K562 (cell line): ENCODE measurements at regions not wholly inside any gene's neighbourhood (a gene's known extent, or its start where the extent isn't known, plus 50 kb on each side); places are given as distances from the start of the nearest gene placed in this dataset.

Experiments used
- AFF4 ChIP-seq: sonication (generic); formaldehyde crosslinking; IDR thresholded peaks from 2 replicates; pipeline ENCODE4 v1.8.0; 2023; ENCODE audit warnings: mild to moderate bottlenecking, missing genetic modification reagents
- CTBP1 ChIP-seq: fragments of 450-650 bp; IDR thresholded peaks from 2 replicates; pipeline ENCODE4 v1.6.1; 2016; ENCODE audit warnings: borderline replicate concordance
- ETS2 ChIP-seq: IDR thresholded peaks from 2 replicates; pipeline ENCODE4 v1.6.1; 2016; ENCODE audit warnings: borderline replicate concordance, missing genetic modification characterization, mild to moderate bottlenecking, moderate library complexity, missing compliant biosample characterization; ENCODE audit not compliant: poor library complexity, severe bottlenecking
- GTF3C2 ChIP-seq: IDR thresholded peaks from 3 replicates; pipeline ENCODE4 v1.6.1; 2011; ENCODE audit warnings: borderline replicate concordance, mild to moderate bottlenecking, moderate library complexity; ENCODE audit not compliant: insufficient read length; ENCODE audit errors: extremely low read depth
- HBP1 ChIP-seq: fragments of 450-650 bp; formaldehyde crosslinking; IDR thresholded peaks from 2 replicates; pipeline ENCODE4 v1.4.0; 2022; ENCODE audit warnings: missing genetic modification characterization
- HEY1 ChIP-seq: fragments of 250-450 bp; sonication (Bioruptor Pico); IDR thresholded peaks from 2 replicates; pipeline ENCODE4 v1.5.0; 2020; ENCODE audit warnings: mild to moderate bottlenecking, moderate library complexity, borderline replicate concordance
- LEF1 ChIP-seq: fragments of 450-650 bp; IDR thresholded peaks from 2 replicates; pipeline ENCODE4 v1.6.1; 2016; ENCODE audit warnings: mild to moderate bottlenecking
- MNT ChIP-seq, 2 experiments: fragments of 450-650 bp; conservative IDR thresholded peaks; 2 replicates each; pipeline ENCODE4 v1.6.1; 2017; ENCODE audit warnings: mild to moderate bottlenecking in 2 of 2, moderate library complexity in 2 of 2
- POU5F1 ChIP-seq: fragments of 150-350 bp; IDR thresholded peaks from 2 replicates; pipeline ENCODE4 v1.6.1; 2014; ENCODE audit warnings: borderline replicate concordance, low read length, low read depth, mild to moderate bottlenecking; ENCODE audit not compliant: partially characterized antibody
- RBM14 ChIP-seq: fragments of 200-400 bp; formaldehyde crosslinking; IDR thresholded peaks from 2 replicates; pipeline ENCODE4 v1.6.1; 2018; ENCODE audit warnings: low read depth, mild to moderate bottlenecking, low read length, moderate library complexity, borderline replicate concordance; ENCODE audit not compliant: insufficient read depth
- SOX6 ChIP-seq: fragments of 450-650 bp; IDR thresholded peaks from 2 replicates; pipeline ENCODE4 v1.6.1; 2014; ENCODE audit warnings: mild to moderate bottlenecking
- STAT5B ChIP-seq: fragments of 250-450 bp; sonication (Bioruptor Pico); IDR thresholded peaks from 2 replicates; pipeline ENCODE4 v1.8.0; 2021; ENCODE audit warnings: mild to moderate bottlenecking, inconsistent platforms
- TAL1 ChIP-seq: fragments of 450-650 bp; IDR thresholded peaks from 2 replicates; pipeline ENCODE4 v1.6.1; 2016; ENCODE audit warnings: mild to moderate bottlenecking
- TCFL5 ChIP-seq: fragments of 250-450 bp; sonication (Bioruptor Pico); conservative IDR thresholded peaks from 2 replicates; pipeline ENCODE4 v1.6.1; 2021; ENCODE audit warnings: mild to moderate bottlenecking, moderate library complexity, matching md5 sums
- ZBTB7A ChIP-seq: IDR thresholded peaks from 2 replicates; pipeline ENCODE4 v1.6.1; 2011; ENCODE audit warnings: low read depth, mild to moderate bottlenecking, low read length, moderate library complexity, borderline replicate concordance; ENCODE audit not compliant: control insufficient read depth
- ZC3H8 ChIP-seq: fragments of 450-650 bp; IDR thresholded peaks from 2 replicates; pipeline ENCODE4 v1.6.1; 2017
- ZNF133 ChIP-seq: fragments of 250-450 bp; sonication (Bioruptor Pico); IDR thresholded peaks from 2 replicates; pipeline ENCODE4 v1.4.0; 2020; ENCODE audit warnings: mild to moderate bottlenecking
- ZNF511 ChIP-seq: sonication (generic); formaldehyde crosslinking; IDR thresholded peaks from 2 replicates; pipeline ENCODE4 v1.8.0; 2022; ENCODE audit warnings: mild to moderate bottlenecking, missing genetic modification reagents
- ZNF717 ChIP-seq: fragments of 250-450 bp; sonication (Bioruptor Pico); IDR thresholded peaks from 2 replicates; pipeline ENCODE4 v1.5.0; 2021

GRCh38 chr2:65918760-65919187, 486.4 kb upstream of the SPRED2 start (continued):
- TF ChIP-seq GTF3C2 (no peak), POU5F1 (no peak), SOX6 (no peak), LEF1 (0 out of 2 replicates have a peak, but pooled peaks have one; percentile 48), ZNF717 (no peak), STAT5B (CRISPR knock-in tag) (no peak), RBM14 (no peak), MNT (conservative IDR thresholded peaks at IDR 0.05) (no peak), ETS2 (tag) (no peak), ZNF511 (no peak), HBP1 (CRISPR knock-in tag) (no peak), HEY1 (CRISPR knock-in tag) (no peak), AFF4 (CRISPR knock-in tag) (no peak), ZBTB7A (no peak), TAL1 (no peak), CTBP1 (no peak), TCFL5 (CRISPR knock-in tag) (no peak), ZNF133 (CRISPR knock-in tag) (no peak), ZC3H8 (no peak)
